Adrenal gland (tissue), 9 donors: ENCODE measurements at regions not wholly inside any gene's neighbourhood (a gene's known extent, or its start where the extent isn't known, plus 50 kb on each side); places are given as distances from the start of the nearest gene placed in this dataset.
"Not testable (repeated sequence)": the region's sequence is repeated elsewhere in the genome, so short reads cannot be mapped to it uniquely, and the experiment has no call there.

ENCODE experiments used
- DNase-seq, 7 donors: peaks; one replicate each; pipeline ENCODE4 v3.0.0-alpha.2; 2019 to 2020
- H3K27ac ChIP-seq, 5 donors: fragments of 200-600 bp; sonication (generic) in 4 of 5; 1 replicate in 3 of 5; 2 replicates in 2 of 5; pipeline versions ENCODE4 v1.5.1 to v1.8.0; 2016 to 2020; ENCODE audit warnings: mild to moderate bottlenecking in 1 of 5
- H3K27me3 ChIP-seq: fragments of 200-600 bp; 2 replicates; pipeline ENCODE4 v1.8.0; 2021
- H3K36me3 ChIP-seq, 2 donors: fragments of 200-600 bp; replicated peaks in 1 of 2; 1 replicate in 1 of 2; 2 replicates in 1 of 2; pipeline versions ENCODE4 v1.5.1 to v1.8.0; 2018 to 2022
- H3K4me1 ChIP-seq, 2 donors: fragments of 200-600 bp; replicated peaks in 1 of 2; 1 replicate in 1 of 2; 2 replicates in 1 of 2; pipeline versions ENCODE4 v1.5.1 to v1.8.0; 2018 to 2021
- H3K4me3 ChIP-seq, 4 donors: fragments of 200-600 bp; sonication (generic) in 3 of 4; one replicate each; pipeline ENCODE4 v1.5.1; 2016 to 2018
- H3K9me3 ChIP-seq, 3 donors: fragments of 200-600 bp; sonication (generic) in 1 of 3; replicated peaks in 1 of 3; 1 replicate in 2 of 3; 2 replicates in 1 of 3; pipeline versions ENCODE4 v1.5.1 to v1.8.0; 2016 to 2021
- POLR2A ChIP-seq, 2 donors: fragments of 450-650 bp; IDR thresholded peaks; one replicate each; pipeline ENCODE4 v1.6.1; 2017; ENCODE audit warnings: antibody characterized with exemption in 2 of 2, mild to moderate bottlenecking in 2 of 2, moderate library complexity in 1 of 2
- WGBS, 4 donors: extraction: QIAGEN DNeasy Blood & Tissue Kit in 2 of 4; methylation state at CpG; one replicate each; pipeline versions ENCODE4 v1.1.5 to v1.1.7; 2013 to 2017; 5-methylcytosine and 5-hydroxymethylcytosine counted together
- intact Hi-C, 2 donors: fragments of 100-400 bp; cut with DNase I; formaldehyde crosslinking; loops; one replicate each; pipeline versions ENCODE4 v1.14.1 to v1.15.0; 2022 to 2023
- TF ChIP-seq, protein P1 (sequence below), 6 experiments: fragments of 450-650 bp in 4 of 6; fragments of 200-600 bp in 2 of 6; sonication (generic) in 1 of 6; IDR thresholded peaks; 1 replicate in 5 of 6; 2 replicates in 1 of 6; pipeline versions ENCODE4 v1.5.1 to v1.8.0; 2016 to 2021; ENCODE audit warnings: antibody characterized with exemption in 6 of 6, mild to moderate bottlenecking in 2 of 6, moderate library complexity in 1 of 6
- donor health status: healthy with polysubstance abuse.
- donor health status: Bipolar disorder and iron deficiency.
- donor health status: DM: yes; HTN: yes; CAD: no.
- donor health status: DM: no; HTN: no; CAD: no.
- donor health status: DM: no; HTN: no; CAD: no.

DNA sequence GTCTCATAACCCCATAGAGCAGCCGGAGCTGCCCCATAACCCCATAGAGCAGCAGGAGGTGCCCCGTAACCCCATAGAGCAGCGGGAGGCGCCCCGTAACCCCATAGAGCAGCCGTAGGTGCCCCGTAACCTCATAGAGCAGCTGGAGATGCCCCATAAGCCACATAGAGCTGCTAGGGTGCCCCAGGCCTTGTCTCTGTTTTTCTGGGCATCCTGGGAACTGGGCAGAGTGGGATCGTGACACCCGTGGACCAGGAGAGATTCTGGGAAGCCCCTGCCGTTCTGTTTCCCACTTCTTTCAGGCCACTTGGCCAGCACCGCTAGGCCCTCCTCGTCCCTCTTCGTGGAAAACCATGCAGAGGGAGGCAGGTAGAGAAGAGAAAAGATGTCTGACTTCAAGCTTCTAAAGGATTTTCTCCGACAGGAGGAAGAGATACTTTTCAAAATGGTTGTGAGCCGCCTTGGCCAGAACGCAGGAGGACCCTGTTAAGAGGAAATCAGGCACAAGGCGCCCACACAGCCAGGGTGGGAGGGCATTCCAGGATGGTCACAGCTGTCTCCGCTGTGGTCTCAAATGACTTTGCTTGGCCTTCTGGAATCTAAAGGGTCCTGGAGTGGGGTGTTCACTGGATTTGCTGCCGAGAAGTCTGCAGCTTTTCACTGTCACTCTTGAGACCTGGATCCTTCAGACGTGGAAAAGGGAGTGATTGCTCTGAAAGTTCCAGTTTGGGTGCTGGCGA lies 171.8 kb downstream of the NPIPB11 start:
- H3K4me1 ChIP-seq, intact Hi-C loops, H3K9me3 ChIP-seq, H3K4me3 ChIP-seq, H3K36me3 ChIP-seq, H3K27me3 ChIP-seq, H3K27ac ChIP-seq: not testable (repeated sequence)
- 87 to 95% (median 92%) methylated on average over 17 to 21 of the region's 21 CpGs for WGBS, 4 donors
- peak in 2 of 7 donors; percentile 11 to 25 for DNase-seq

DNA sequence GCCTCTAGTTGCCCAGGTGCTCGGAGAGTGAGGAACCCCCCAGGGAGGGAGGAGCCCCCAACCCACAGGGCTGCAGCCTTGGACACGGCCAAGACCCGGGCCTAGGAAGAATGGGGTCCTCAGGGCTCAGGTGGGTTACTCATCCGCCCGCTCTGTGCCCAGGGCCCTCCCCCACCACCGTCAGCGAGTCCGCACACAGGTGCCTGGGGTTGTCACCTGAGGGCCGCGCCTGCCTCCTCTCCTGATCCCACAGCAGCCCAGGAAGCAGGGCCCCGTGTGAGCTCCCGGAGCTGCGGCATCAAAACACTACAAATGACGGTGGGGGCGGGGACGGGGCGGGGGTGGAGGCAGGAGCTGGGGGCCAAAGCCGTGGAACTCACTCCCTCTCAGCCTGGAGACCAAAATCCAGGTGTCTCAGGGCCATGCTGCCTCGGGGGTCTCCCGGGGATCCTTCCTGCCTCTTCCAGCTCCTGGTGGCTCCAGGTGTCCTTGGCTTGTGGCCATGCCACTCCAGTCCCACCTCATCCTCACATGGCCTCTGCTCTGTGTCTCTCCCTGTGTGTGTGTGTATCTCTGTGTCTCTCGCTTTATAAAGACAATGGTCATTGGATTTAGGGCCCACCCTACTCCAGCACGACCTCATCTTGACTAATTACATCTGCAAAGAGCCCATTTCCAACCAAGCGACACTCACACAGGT lies 172.7 kb downstream of the NPIPB11 start:
- H3K4me1 ChIP-seq, H3K9me3 ChIP-seq, H3K36me3 ChIP-seq, intact Hi-C loops, H3K27me3 ChIP-seq, H3K4me3 ChIP-seq, H3K27ac ChIP-seq: not testable (repeated sequence)
- WGBS, 4 donors, result 93 to 96% (median 95%) methylated on average over 8 to 23 of the region's 23 CpGs
- peak in 2 of 7 donors; percentile 7 to 35 for DNase-seq

DNA sequence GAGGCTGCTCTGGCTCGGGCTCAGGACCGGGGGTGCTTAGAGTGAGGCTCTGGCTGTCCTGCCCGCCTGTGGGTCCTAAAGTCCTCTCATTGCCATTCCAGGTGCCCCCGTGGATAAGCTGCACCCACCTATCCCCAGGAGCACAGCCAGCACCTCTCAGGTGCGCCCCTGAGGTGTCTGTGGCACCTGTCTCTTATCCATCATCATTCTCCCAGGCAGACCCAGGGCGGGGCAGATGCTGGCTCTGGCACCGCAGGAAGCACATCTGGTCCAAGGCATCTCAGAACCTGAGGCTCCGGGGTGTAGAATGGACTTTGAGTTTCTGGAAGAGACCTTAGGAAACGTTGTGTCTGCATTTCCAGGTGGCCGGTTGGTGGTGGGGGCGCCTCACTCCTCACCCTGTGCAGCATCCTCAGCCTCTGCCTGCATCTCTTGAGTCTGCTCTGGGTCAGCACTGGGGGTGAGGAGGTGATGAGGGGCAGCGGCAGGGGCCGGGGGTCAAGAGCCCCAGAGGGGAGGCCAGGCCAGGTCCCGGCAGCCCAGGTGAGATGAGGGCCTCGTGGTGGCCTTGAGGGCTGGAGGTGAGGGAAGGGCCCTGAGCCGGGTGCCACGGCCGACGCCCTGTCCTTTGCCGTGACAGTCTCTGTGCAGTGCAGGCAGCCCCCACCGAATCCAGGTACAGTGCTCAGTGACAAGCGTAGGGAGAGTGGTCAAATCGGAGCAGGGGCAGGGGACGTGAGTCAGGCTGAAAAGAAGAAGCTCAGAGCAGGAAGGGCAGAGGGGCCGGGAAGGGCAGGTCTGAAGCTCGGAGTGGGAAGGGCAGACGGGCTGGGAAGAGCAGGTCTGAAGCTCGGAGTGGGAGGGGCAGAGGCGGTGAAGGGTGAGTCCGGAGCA lies 173.5 kb downstream of the NPIPB11 start:
- DNase-seq, result peak in 1 of 7 donors; percentile 48
- TF ChIP-seq, protein P1, sequence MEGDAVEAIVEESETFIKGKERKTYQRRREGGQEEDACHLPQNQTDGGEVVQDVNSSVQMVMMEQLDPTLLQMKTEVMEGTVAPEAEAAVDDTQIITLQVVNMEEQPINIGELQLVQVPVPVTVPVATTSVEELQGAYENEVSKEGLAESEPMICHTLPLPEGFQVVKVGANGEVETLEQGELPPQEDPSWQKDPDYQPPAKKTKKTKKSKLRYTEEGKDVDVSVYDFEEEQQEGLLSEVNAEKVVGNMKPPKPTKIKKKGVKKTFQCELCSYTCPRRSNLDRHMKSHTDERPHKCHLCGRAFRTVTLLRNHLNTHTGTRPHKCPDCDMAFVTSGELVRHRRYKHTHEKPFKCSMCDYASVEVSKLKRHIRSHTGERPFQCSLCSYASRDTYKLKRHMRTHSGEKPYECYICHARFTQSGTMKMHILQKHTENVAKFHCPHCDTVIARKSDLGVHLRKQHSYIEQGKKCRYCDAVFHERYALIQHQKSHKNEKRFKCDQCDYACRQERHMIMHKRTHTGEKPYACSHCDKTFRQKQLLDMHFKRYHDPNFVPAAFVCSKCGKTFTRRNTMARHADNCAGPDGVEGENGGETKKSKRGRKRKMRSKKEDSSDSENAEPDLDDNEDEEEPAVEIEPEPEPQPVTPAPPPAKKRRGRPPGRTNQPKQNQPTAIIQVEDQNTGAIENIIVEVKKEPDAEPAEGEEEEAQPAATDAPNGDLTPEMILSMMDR (IDR thresholded peaks at IDR 0.05), result no peak
- no peak for TF ChIP-seq POLR2A (IDR thresholded peaks at IDR 0.05)
- no peaks in the 10 kb centered on the region for H3K9me3 ChIP-seq
- H3K36me3 ChIP-seq, result no peaks in the 10 kb centered on the region
- no peaks in the 10 kb centered on the region for H3K27me3 ChIP-seq
- intact Hi-C loops, result no loop called here
- WGBS, 4 donors, result 90 to 93% (median 92%) methylated on average over 21 to 30 of the region's 30 CpGs
- H3K4me3 ChIP-seq, result no peak overlapping the region
- H3K27ac ChIP-seq, result no peak overlapping the region
- H3K4me1 ChIP-seq, result no peaks in the 10 kb centered on the region

DNA sequence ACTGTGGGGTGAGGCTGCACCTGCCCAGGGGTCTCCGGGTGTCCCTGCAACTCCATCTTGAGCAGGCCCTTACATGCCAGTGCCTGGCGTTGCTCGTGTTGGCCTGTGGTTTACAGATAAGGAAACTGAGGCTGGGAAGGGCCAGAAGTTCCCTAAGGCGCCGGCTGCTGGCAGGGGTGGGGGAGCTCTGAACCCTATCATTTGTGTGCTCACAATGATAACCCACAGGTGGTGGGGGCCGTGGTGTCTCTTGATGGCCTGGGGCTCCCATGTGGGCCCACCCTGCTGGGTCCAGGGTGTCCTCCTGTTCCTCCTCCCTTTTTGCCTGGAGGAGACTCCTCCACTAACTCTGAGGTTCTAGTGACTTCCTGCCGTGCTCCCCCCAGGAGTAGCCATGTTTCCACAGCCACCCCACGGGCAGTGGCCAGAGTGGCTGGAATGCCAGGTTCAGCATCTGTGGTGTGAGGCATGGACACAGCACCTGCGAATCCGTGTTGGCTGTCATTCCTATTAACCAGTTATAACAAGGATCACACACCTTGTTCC lies 174.3 kb downstream of the NPIPB11 start:
- intact Hi-C loops, H3K36me3 ChIP-seq: not testable (repeated sequence)
- DNase-seq, result peak in 1 of 7 donors; percentile 40

DNA sequence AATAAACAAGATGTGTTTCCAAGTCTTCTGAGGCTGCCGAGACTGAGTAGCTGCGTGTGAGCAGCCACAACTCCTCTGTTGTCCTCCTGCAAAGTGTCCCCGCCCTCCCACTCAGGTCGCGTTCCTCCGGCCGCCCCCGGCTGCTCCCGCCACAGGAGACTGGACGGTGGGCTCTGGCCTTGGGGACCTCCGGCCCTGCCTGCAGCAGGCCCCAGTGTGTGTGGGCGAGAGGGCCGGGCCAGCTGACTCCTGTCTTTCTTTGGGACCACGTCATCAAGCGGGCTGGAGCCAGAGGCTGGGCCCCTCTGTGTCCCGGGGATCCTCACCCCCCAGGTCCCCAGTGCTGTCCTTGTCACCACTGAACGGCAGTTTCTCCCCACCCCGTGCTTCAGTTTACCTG lies 175.3 kb downstream of the NPIPB11 start:
- Histone ChIP-seq H3K27ac (no peak overlapping the region), H3K36me3 (no peaks in the 10 kb centered on the region), H3K9me3 (no peaks in the 10 kb centered on the region), H3K4me3 (no peak overlapping the region), H3K27me3 (no peaks in the 10 kb centered on the region), H3K4me1 (no peaks in the 10 kb centered on the region)
- peak in 1 of 7 donors; percentile 51 for DNase-seq
- intact Hi-C loops, result no loop called here
- 68 to 81% (median 74%) methylated on average over 5 to 18 of the region's 18 CpGs for WGBS, 4 donors
- TF ChIP-seq, protein P1 (IDR thresholded peaks at IDR 0.05), result no peak
- TF ChIP-seq POLR2A (IDR thresholded peaks at IDR 0.05), result no peak

More for the DNA sequence above, 174.3 kb downstream of the NPIPB11 start:
- WGBS, 4 donors, result 93 to 97% (median 96%) methylated on average over 7 to 10 of the region's 10 CpGs
- not testable (repeated sequence) for H3K27ac ChIP-seq, H3K4me1 ChIP-seq, H3K27me3 ChIP-seq, H3K4me3 ChIP-seq, H3K9me3 ChIP-seq
